Astrocyte (in vitro differentiated cells and primary cell): ENCODE measurements at regions not wholly inside any gene's neighbourhood (a gene's known extent, or its start where the extent isn't known, plus 50 kb on each side); places are given as distances from the start of the nearest gene placed in this dataset.

ENCODE experiments used
- EZH2 ChIP-seq: IDR thresholded peaks from 2 replicates; pipeline ENCODE4 v1.6.1; 2012; ENCODE audit warnings: mild to moderate bottlenecking, low read length, inconsistent platforms; ENCODE audit not compliant: insufficient read depth
- TF ChIP-seq, protein P1 (sequence below): IDR thresholded peaks from 2 replicates; pipeline ENCODE4 v1.5.1; 2011; ENCODE audit warnings: low read depth, mild to moderate bottlenecking, inconsistent platforms, low read length, moderate library complexity; ENCODE audit not compliant: insufficient read depth

DNA sequence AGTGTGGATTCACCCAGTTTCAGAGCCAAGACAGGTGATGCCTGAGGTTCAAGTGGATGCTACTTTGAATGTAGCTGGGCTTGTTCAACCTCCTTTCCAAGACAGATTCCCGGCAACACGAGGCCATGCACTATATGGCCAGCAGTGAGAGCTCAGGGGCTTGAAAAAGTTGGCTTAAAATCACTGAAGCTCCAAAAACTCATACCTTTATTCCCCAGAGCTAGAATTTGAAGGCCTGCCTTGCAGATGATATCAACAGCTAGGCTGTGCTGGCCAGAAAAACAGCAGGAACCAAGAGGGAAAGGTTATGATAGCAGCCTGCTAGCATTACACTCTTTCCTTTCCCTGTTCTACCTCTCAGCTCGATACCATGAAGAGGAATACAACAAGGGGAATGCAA is 120.2 kb upstream of the DAB2 start:
- TF ChIP-seq, protein P1, sequence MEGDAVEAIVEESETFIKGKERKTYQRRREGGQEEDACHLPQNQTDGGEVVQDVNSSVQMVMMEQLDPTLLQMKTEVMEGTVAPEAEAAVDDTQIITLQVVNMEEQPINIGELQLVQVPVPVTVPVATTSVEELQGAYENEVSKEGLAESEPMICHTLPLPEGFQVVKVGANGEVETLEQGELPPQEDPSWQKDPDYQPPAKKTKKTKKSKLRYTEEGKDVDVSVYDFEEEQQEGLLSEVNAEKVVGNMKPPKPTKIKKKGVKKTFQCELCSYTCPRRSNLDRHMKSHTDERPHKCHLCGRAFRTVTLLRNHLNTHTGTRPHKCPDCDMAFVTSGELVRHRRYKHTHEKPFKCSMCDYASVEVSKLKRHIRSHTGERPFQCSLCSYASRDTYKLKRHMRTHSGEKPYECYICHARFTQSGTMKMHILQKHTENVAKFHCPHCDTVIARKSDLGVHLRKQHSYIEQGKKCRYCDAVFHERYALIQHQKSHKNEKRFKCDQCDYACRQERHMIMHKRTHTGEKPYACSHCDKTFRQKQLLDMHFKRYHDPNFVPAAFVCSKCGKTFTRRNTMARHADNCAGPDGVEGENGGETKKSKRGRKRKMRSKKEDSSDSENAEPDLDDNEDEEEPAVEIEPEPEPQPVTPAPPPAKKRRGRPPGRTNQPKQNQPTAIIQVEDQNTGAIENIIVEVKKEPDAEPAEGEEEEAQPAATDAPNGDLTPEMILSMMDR, result no peak
- TF ChIP-seq EZH2, result no peak
